OCI-LY1 (cell line): ENCODE measurements at regions not wholly inside any gene's neighbourhood (a gene's known extent, or its start where the extent isn't known, plus 50 kb on each side); places are given as distances from the start of the nearest gene placed in this dataset.
A peak's percentile ranks its signal among the peaks of the same experiment; 100 is the strongest.

ENCODE experiments used
- H2AFZ ChIP-seq: fragments of 200-600 bp; sonication (generic), shearing (Covaris generic); 2 replicates; pipeline ENCODE4 v1.6.0; 2014; ENCODE audit warnings: antibody characterized with exemption, mild to moderate bottlenecking, low read length
- H3F3A ChIP-seq: fragments of 200-600 bp; sonication (generic), shearing (Covaris generic); 2 replicates; pipeline ENCODE4 v1.6.0; 2014; ENCODE audit warnings: mild to moderate bottlenecking, antibody characterized with exemption, low read length, moderate library complexity; ENCODE audit not compliant: insufficient read depth
- H3K27ac ChIP-seq: fragments of 200-600 bp; sonication (generic); 2 replicates; pipeline ENCODE4 v1.5.1; 2014; ENCODE audit warnings: low read length, mixed run types, mild to moderate bottlenecking, low read depth; ENCODE audit not compliant: poor library complexity, severe bottlenecking
- H3K27me3 ChIP-seq: fragments of 200-600 bp; sonication (generic); 2 replicates; pipeline ENCODE4 v1.6.0; 2014; ENCODE audit warnings: antibody characterized with exemption, mild to moderate bottlenecking, low read length, moderate library complexity; ENCODE audit not compliant: insufficient read depth
- H3K36me3 ChIP-seq: fragments of 200-600 bp; sonication (generic); 2 replicates; pipeline ENCODE4 v1.6.1; 2014; ENCODE audit warnings: mild to moderate bottlenecking, antibody characterized with exemption, low read length, moderate library complexity, mixed read lengths; ENCODE audit not compliant: insufficient read depth
- H3K4me1 ChIP-seq: fragments of 200-600 bp; sonication (generic); 2 replicates; pipeline ENCODE4 v1.5.1; 2014; ENCODE audit warnings: mild to moderate bottlenecking, low read length, moderate library complexity; ENCODE audit not compliant: insufficient read depth, severe bottlenecking
- H3K4me2 ChIP-seq: fragments of 200-600 bp; sonication (generic), shearing (Covaris generic); 2 replicates; pipeline ENCODE4 v1.6.1; 2014; ENCODE audit warnings: low read length
- H3K4me3 ChIP-seq: fragments of 200-600 bp; sonication (generic); 2 replicates; pipeline ENCODE4 v1.5.1; 2014; ENCODE audit warnings: low read length, low read depth, mild to moderate bottlenecking, mixed read lengths; ENCODE audit not compliant: poor library complexity, severe bottlenecking
- H3K79me2 ChIP-seq: fragments of 200-600 bp; shearing (Covaris generic); 2 replicates; pipeline ENCODE4 v1.6.1; 2016; ENCODE audit warnings: mixed run types, low read length, mixed read lengths; ENCODE audit not compliant: insufficient read depth
- H3K9ac ChIP-seq: fragments of 200-600 bp; sonication (generic), shearing (Covaris generic); 2 replicates; pipeline ENCODE4 v1.6.1; 2014; ENCODE audit warnings: mild to moderate bottlenecking, low read length, mixed read lengths
- H3K9me2 ChIP-seq: fragments of 200-600 bp; sonication (generic), shearing (Covaris generic); 2 replicates; pipeline ENCODE4 v1.6.1; 2014; ENCODE audit warnings: low read depth, mild to moderate bottlenecking, low read length, mixed read lengths
- H3K9me3 ChIP-seq: fragments of 200-600 bp; shearing (Covaris generic); 2 replicates; pipeline ENCODE4 v1.6.1; 2014; ENCODE audit warnings: low read length, mixed read lengths
- H4K20me1 ChIP-seq: fragments of 200-600 bp; sonication (generic), shearing (Covaris generic); 2 replicates; pipeline ENCODE4 v1.6.0; 2016; ENCODE audit warnings: mild to moderate bottlenecking, low read length; ENCODE audit not compliant: insufficient read depth
- EZH2 ChIP-seq: fragments of 200-600 bp; sonication (generic), shearing (Covaris generic); IDR thresholded peaks from 2 replicates; pipeline ENCODE4 v1.8.0; 2017; ENCODE audit warnings: borderline replicate concordance, mixed run types, mild to moderate bottlenecking, antibody characterized with exemption, low read length, moderate library complexity, mixed read lengths
- TF ChIP-seq, protein P1 (sequence below): fragments of 200-600 bp; sonication (generic), shearing (Covaris generic); IDR thresholded peaks from 2 replicates; pipeline ENCODE4 v1.5.1; 2017; ENCODE audit warnings: mild to moderate bottlenecking, antibody characterized with exemption, low read length, moderate library complexity, mixed read lengths

DNA sequence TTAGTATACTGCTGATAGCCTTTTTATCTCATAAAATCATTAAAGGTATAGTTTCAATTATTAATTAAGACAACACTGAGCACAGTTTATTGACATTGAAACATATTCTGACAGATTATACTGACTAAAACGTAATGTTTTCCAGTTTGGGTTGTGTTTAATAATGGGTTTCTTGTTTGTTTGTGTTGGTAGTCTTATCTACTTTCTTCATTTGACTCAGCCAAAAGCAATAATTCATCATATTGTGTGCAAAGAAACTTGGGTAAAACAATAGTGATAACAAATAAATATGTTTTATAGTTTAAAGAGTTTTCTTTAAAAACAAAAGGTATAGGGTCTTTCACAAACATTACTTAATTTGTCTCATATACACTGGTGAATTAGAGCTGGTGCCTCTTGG lies 629.2 kb upstream of the AGTR1 start:
- Histone ChIP-seq H3K79me2 (no peaks in the 10 kb centered on the region), H3K27ac (no peak overlapping the region), H3K36me3 (no peaks in the 10 kb centered on the region), H3K4me3 (no peak overlapping the region), H3K9me3 (no peaks in the 10 kb centered on the region), H4K20me1 (no peaks in the 10 kb centered on the region), H3K4me1 (no peaks in the 10 kb centered on the region), H3K4me2 (no peak overlapping the region), H3F3A (no peaks in the 10 kb centered on the region), H3K9me2 (no peaks in the 10 kb centered on the region), H3K9ac (no peak overlapping the region), H3K27me3 (no peaks in the 10 kb centered on the region), H2AFZ (no peak overlapping the region)
- TF ChIP-seq EZH2, result no peak
- TF ChIP-seq, protein P1, sequence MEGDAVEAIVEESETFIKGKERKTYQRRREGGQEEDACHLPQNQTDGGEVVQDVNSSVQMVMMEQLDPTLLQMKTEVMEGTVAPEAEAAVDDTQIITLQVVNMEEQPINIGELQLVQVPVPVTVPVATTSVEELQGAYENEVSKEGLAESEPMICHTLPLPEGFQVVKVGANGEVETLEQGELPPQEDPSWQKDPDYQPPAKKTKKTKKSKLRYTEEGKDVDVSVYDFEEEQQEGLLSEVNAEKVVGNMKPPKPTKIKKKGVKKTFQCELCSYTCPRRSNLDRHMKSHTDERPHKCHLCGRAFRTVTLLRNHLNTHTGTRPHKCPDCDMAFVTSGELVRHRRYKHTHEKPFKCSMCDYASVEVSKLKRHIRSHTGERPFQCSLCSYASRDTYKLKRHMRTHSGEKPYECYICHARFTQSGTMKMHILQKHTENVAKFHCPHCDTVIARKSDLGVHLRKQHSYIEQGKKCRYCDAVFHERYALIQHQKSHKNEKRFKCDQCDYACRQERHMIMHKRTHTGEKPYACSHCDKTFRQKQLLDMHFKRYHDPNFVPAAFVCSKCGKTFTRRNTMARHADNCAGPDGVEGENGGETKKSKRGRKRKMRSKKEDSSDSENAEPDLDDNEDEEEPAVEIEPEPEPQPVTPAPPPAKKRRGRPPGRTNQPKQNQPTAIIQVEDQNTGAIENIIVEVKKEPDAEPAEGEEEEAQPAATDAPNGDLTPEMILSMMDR, result no peak

DNA sequence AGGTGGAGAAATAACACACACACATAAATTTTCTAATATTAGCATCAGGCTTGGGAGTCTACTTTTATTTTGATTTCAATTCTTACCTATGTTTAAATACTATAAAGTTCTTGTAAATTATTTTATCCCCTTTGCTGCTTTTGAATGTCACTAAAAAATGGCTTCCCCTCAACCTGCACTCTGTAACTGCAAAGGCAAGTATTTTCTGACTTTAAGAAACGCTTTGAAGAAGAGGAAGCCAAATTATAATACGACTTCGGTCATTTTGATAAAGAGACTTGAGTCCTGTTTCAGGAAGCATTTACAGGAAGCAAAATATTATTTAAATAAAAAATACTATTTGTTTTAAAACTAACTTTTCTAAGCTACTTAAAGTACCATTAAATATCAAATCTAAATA lies 627.7 kb upstream of the AGTR1 start:
- Histone ChIP-seq H4K20me1 (no peaks in the 10 kb centered on the region), H3K9ac (no peak overlapping the region), H3K4me1 (no peaks in the 10 kb centered on the region), H3K27ac (no peak overlapping the region), H3K27me3 (no peaks in the 10 kb centered on the region), H3K79me2 (no peaks in the 10 kb centered on the region), H2AFZ (peak overlapping the region; percentile 4; the same call in 1 of the 2 replicates), H3K9me2 (no peaks in the 10 kb centered on the region), H3K4me3 (no peak overlapping the region), H3F3A (no peaks in the 10 kb centered on the region), H3K4me2 (no peak overlapping the region), H3K9me3 (no peaks in the 10 kb centered on the region), H3K36me3 (no peaks in the 10 kb centered on the region)
- TF ChIP-seq EZH2, result no peak
- TF ChIP-seq, protein P1, result no peak

DNA sequence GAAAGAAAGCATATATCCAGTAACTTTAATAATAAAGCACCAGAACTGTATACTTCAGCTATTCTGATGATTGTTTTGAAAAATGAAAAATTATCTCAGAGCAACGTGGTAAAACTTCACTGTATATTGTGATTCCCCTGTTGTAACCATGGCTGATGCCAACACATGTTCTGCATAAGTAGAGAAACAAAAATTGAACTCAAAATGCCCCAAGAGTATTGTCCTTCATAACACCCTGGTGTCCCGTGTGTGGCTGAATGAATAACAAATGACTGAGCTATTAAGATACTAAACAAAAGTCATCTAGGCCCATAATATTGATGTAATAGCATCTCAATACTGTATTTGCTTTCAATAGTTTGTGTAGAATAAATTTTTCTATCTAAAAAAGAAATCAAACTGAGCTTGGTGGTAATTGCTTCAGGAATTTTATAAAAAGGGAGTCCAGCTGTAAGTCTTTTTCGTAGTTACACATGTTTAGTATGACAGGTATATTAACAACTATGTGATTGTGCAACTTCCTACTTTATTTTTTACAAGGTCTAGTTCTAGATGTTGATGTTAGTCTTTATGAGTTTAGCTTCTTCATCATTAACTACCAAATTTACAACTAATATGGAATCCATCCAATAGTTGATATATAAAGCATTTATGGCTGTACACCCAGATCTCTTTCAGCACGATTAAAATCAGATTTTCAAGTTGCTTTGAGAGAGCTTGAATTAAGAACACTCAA lies 623.8 kb upstream of the AGTR1 start:
- H3K9me3 ChIP-seq, result no peaks in the 10 kb centered on the region
- no peak overlapping the region for H3K27ac ChIP-seq
- TF ChIP-seq EZH2, result no peak
- TF ChIP-seq, protein P1, result no peak
- H3K27me3 ChIP-seq, result no peaks in the 10 kb centered on the region
- H3K79me2 ChIP-seq, result no peaks in the 10 kb centered on the region
- 0 out of 2 replicates have a peak overlapping the region, but pooled peaks have one; percentile 12 for H2AFZ ChIP-seq
- H4K20me1 ChIP-seq, result no peaks in the 10 kb centered on the region
- H3F3A ChIP-seq, result no peaks in the 10 kb centered on the region
- H3K36me3 ChIP-seq, result no peaks in the 10 kb centered on the region
- no peaks in the 10 kb centered on the region for H3K9me2 ChIP-seq
- H3K4me3 ChIP-seq, result no peak overlapping the region
- no peak overlapping the region for H3K9ac ChIP-seq
- no peak overlapping the region for H3K4me2 ChIP-seq
- H3K4me1 ChIP-seq, result peaks cover 14% of the 10 kb centered on the region
